Body of pancreas (tissue), 4 donors: ENCODE measurements at regions not wholly inside any gene's neighbourhood (a gene's known extent, or its start where the extent isn't known, plus 50 kb on each side); places are given as distances from the start of the nearest gene placed in this dataset.
A peak's percentile ranks its signal among the peaks of the same experiment; 100 is the strongest.

Source experiments
- ATAC-seq: fragments of 150-250 bp; one replicate; pipeline ENCODE4 v1.9.1; 2016
- DNase-seq, 4 donors: peaks; one replicate each; pipeline ENCODE4 v3.0.0-alpha.2; 2019
- H3K27ac ChIP-seq, 4 donors: fragments of 200-600 bp; sonication (generic); 1 replicate in 3 of 4; 2 replicates in 1 of 4; pipeline versions ENCODE4 v1.5.1 to v1.6.1; 2016 to 2019; ENCODE audit warnings: mild to moderate bottlenecking in 1 of 4, mixed read lengths in 1 of 4, moderate library complexity in 1 of 4
- H3K27me3 ChIP-seq, 2 donors: fragments of 200-600 bp; sonication (generic); one replicate each; pipeline ENCODE4 v1.6.0; 2016; ENCODE audit warnings: mild to moderate bottlenecking in 1 of 2
- H3K36me3 ChIP-seq, 2 donors: fragments of 200-600 bp; sonication (generic); replicated peaks in 1 of 2; 2 replicates each; pipeline ENCODE4 v1.5.1; 2016; ENCODE audit warnings: low read depth in 2 of 2; ENCODE audit not compliant: insufficient read depth in 1 of 2
- H3K4me1 ChIP-seq: fragments of 200-600 bp; sonication (generic); one replicate; pipeline ENCODE4 v1.6.0; 2016
- H3K4me3 ChIP-seq, 2 donors: fragments of 200-600 bp; sonication (generic); 1 replicate in 1 of 2; 2 replicates in 1 of 2; pipeline ENCODE4 v1.5.1; 2016 to 2019
- H3K9me3 ChIP-seq, 3 donors: fragments of 200-600 bp; sonication (generic); 1 replicate in 2 of 3; 2 replicates in 1 of 3; pipeline ENCODE4 v1.5.1; 2016
- CTCF ChIP-seq, 7 experiments: fragments of 450-650 bp in 4 of 7; fragments of 200-600 bp in 3 of 7; sonication (generic) in 3 of 7; IDR thresholded peaks; one replicate each; pipeline ENCODE4 v1.5.1; 2016 to 2019; ENCODE audit warnings: antibody characterized with exemption in 7 of 7
- POLR2A ChIP-seq, 3 donors: fragments of 450-650 bp; IDR thresholded peaks; one replicate each; pipeline ENCODE4 v1.6.1; 2016; ENCODE audit warnings: antibody characterized with exemption in 3 of 3, mild to moderate bottlenecking in 2 of 3
- WGBS, 2 donors: methylation state at CpG; one replicate each; pipeline ENCODE4 v1.1.5; 2017; 5-methylcytosine and 5-hydroxymethylcytosine counted together
- intact Hi-C: fragments of 100-400 bp; cut with DNase I; formaldehyde crosslinking; loops from one replicate; pipeline ENCODE4 v1.15.1; 2023

- Histone ChIP-seq H3K4me1 (no peaks in the 10 kb centered on the region), H3K9me3 (no peaks in the 10 kb centered on the region), H3K36me3 (no peaks in the 10 kb centered on the region), H3K27ac (no peak overlapping the region), H3K27me3 (no peaks in the 10 kb centered on the region), H3K4me3 (no peak overlapping the region)
- intact Hi-C loops, result no loop called here
- no peak for DNase-seq
- TF ChIP-seq CTCF (IDR thresholded peaks at IDR 0.05), result no peak
- no peak for TF ChIP-seq POLR2A (IDR thresholded peaks at IDR 0.05)
- 81% methylated on average over 12 to 16 of the region's 16 CpGs for WGBS, 2 donors
- ATAC-seq, result no peak
These were observed 78.4 kb upstream of the ERRFI1 start for GRCh38 chr1:8104278-8105236.

GRCh38 chr1:8097908-8098307 is 71.8 kb upstream of the ERRFI1 start:
- Histone ChIP-seq H3K4me3 (no peak overlapping the region), H3K36me3 (no peaks in the 10 kb centered on the region), H3K9me3 (no peaks in the 10 kb centered on the region), H3K4me1 (peaks cover 39% of the 10 kb centered on the region), H3K27ac (peak overlapping the region; percentile 63 to 85 (median 68)), H3K27me3 (no peaks in the 10 kb centered on the region)
- 52 to 53% methylated on average over 5 of the region's 5 CpGs for WGBS, 2 donors
- intact Hi-C loops, result no loop called here
- no peak for ATAC-seq
- no peak for TF ChIP-seq POLR2A (IDR thresholded peaks at IDR 0.05)
- DNase-seq, result no peak

GRCh38 chr1:8097077-8097799 is 71.1 kb upstream of the ERRFI1 start:
- peak in 2 of 4 donors; percentile 12 to 60 for DNase-seq
- ATAC-seq, result peak; percentile 61
- H3K27me3 ChIP-seq, result no peaks in the 10 kb centered on the region
- no peaks in the 10 kb centered on the region for H3K9me3 ChIP-seq
- no peak for TF ChIP-seq POLR2A (IDR thresholded peaks at IDR 0.05)
- no peak for TF ChIP-seq CTCF (IDR thresholded peaks at IDR 0.05)
- 40 to 47% methylated on average over 6 of the region's 6 CpGs for WGBS, 2 donors
- no peak overlapping the region for H3K4me3 ChIP-seq
- H3K4me1 ChIP-seq, result peaks cover 39% of the 10 kb centered on the region
- H3K36me3 ChIP-seq, result no peaks in the 10 kb centered on the region
- intact Hi-C loops, result no loop called here
- H3K27ac ChIP-seq, result peak overlapping the region; percentile 63 to 85 (median 68)

- Histone ChIP-seq H3K27me3 (no peaks in the 10 kb centered on the region), H3K27ac (peak overlapping the region; percentile 63 to 85 (median 68)), H3K4me1 (peaks cover 39% of the 10 kb centered on the region), H3K4me3 (no peak overlapping the region), H3K36me3 (no peaks in the 10 kb centered on the region), H3K9me3 (no peaks in the 10 kb centered on the region)
- 17 to 21% methylated on average over 12 of the region's 12 CpGs for WGBS, 2 donors
- DNase-seq (no peak), ATAC-seq (peak; percentile 74)
- TF ChIP-seq POLR2A (IDR thresholded peaks at IDR 0.05), result no peak
- TF ChIP-seq CTCF (IDR thresholded peaks at IDR 0.05), result peak in 1 of 7 experiments; percentile 1
- intact Hi-C loops, result no loop called here
These were observed 70.2 kb upstream of the ERRFI1 start for GRCh38 chr1:8096105-8097011.
